GM12874 (cell line): ENCODE measurements at regions not wholly inside any gene's neighbourhood (a gene's known extent, or its start where the extent isn't known, plus 50 kb on each side); places are given as distances from the start of the nearest gene placed in this dataset.

Source experiments
- CTCF ChIP-seq: IDR thresholded peaks from 2 replicates; pipeline ENCODE4 v1.5.1; 2011; ENCODE audit warnings: low read depth, mild to moderate bottlenecking, control low read depth, low read length, moderate library complexity; ENCODE audit not compliant: insufficient read depth

- no peak for TF ChIP-seq CTCF
Observed at GRCh38 chr19:30670562-30671366, 298.6 kb downstream of the ZNF536 start.

- no peak for TF ChIP-seq CTCF
Observed at GRCh38 chr19:30670011-30670329, 297.8 kb downstream of the ZNF536 start.

GRCh38 chr19:30669329-30670010, 297.3 kb downstream of the ZNF536 start:
- peak; percentile 84 for TF ChIP-seq CTCF

- TF ChIP-seq CTCF: no peak
Observed at GRCh38 chr19:30668521-30669155, 296.5 kb downstream of the ZNF536 start.

GRCh38 chr19:30667746-30668145, 295.6 kb downstream of the ZNF536 start:
- no peak for TF ChIP-seq CTCF

GRCh38 chr19:30667227-30667626, 295.0 kb downstream of the ZNF536 start:
- no peak for TF ChIP-seq CTCF

- peak; percentile 92 for TF ChIP-seq CTCF
Observed at GRCh38 chr19:30666301-30666803, 294.2 kb downstream of the ZNF536 start.
